CD4-positive, alpha-beta T cell (primary cell): ENCODE measurements at regions not wholly inside any gene's neighbourhood (a gene's known extent, or its start where the extent isn't known, plus 50 kb on each side); places are given as distances from the start of the nearest gene placed in this dataset.
"Not testable (repeated sequence)": the region's sequence is repeated elsewhere in the genome, so short reads cannot be mapped to it uniquely, and the experiment has no call there.

Experiments used
- ATAC-seq: fragments of 200-7000 bp; cut with Tn5 transposase; one replicate; pipeline ENCODE4 v1.10.0; 2022; ENCODE audit warnings: mild to moderate bottlenecking; ENCODE audit not compliant: poor library complexity
- CTCF ChIA-PET: fragments of 350-600 bp; sonication (Branson Sonifier 250); formaldehyde crosslinking; loops from one replicate; lab custom pipeline; 2021; ENCODE audit warnings: antibody characterized with exemption, inconsistent platforms; lab: Charles Lee
- POLR2A ChIA-PET: fragments of 350-600 bp; sonication (Branson Sonifier 250); formaldehyde crosslinking; loops from one replicate; lab custom pipeline; 2021; ENCODE audit warnings: antibody characterized with exemption, inconsistent platforms; lab: Charles Lee
- DNase-seq, 14 experiments: peaks; one replicate each; pipeline ENCODE4 v3.0.0-alpha.2; 2013 to 2020; ENCODE audit warnings: mixed read lengths in 2 of 14
- H3K27ac ChIP-seq, 2 donors: one replicate each; pipeline versions ENCODE4 v1.5.1 to v1.7.0; 2013; ENCODE audit warnings: low read length in 2 of 2, low read depth in 1 of 2, mild to moderate bottlenecking in 1 of 2
- H3K27me3 ChIP-seq, 2 experiments: 1 replicate in 1 of 2; 2 replicates in 1 of 2; pipeline versions ENCODE4 v1.6.1 to v1.7.0; 2013; ENCODE audit warnings: low read length in 2 of 2, control low read depth in 1 of 2, mild to moderate bottlenecking in 1 of 2, moderate library complexity in 1 of 2; ENCODE audit not compliant: insufficient read depth in 2 of 2, control insufficient read depth in 1 of 2
- H3K36me3 ChIP-seq: one replicate; pipeline ENCODE4 v1.6.1; 2013; ENCODE audit warnings: low read length, control low read depth; ENCODE audit not compliant: insufficient read depth
- H3K4me1 ChIP-seq: one replicate; pipeline ENCODE4 v1.6.1; 2013; ENCODE audit warnings: low read length, control low read depth; ENCODE audit not compliant: insufficient read depth
- H3K4me3 ChIP-seq: one replicate; pipeline ENCODE4 v1.5.1; 2013; ENCODE audit warnings: mild to moderate bottlenecking, low read length, moderate library complexity
- H3K9me3 ChIP-seq, 2 experiments: 1 replicate in 1 of 2; 2 replicates in 1 of 2; pipeline versions ENCODE4 v1.6.1 to v1.7.0; 2013; ENCODE audit warnings: low read length in 2 of 2, mild to moderate bottlenecking in 2 of 2, control low read depth in 1 of 2, moderate library complexity in 1 of 2; ENCODE audit not compliant: control insufficient read depth in 1 of 2, insufficient read depth in 1 of 2
- H3K27ac Mint-ChIP-seq: one replicate; pipeline ENCODE4 v1.8.0; 2020; ENCODE audit warnings: mixed read lengths
- H3K27me3 Mint-ChIP-seq: one replicate; pipeline ENCODE4 v1.8.0; 2021; ENCODE audit warnings: mixed read lengths
- H3K36me3 Mint-ChIP-seq: one replicate; pipeline ENCODE4 v1.8.0; 2021; ENCODE audit warnings: low read depth, mixed read lengths
- H3K4me1 Mint-ChIP-seq: one replicate; pipeline ENCODE4 v1.8.0; 2021; ENCODE audit warnings: low read depth, mixed read lengths
- H3K4me3 Mint-ChIP-seq: one replicate; pipeline ENCODE4 v1.8.0; 2020; ENCODE audit warnings: mild to moderate bottlenecking, mixed read lengths
- H3K9me3 Mint-ChIP-seq: one replicate; pipeline ENCODE4 v1.8.0; 2020; ENCODE audit warnings: mixed read lengths
- intact Hi-C, 2 experiments: fragments of 100-400 bp; cut with DNase I in 1 of 2; cut with micrococcal nuclease in 1 of 2; formaldehyde crosslinking; loops; one replicate each; pipeline versions ENCODE4 v1.15.1 to v1.9.0; 2023 to 2025; cut with DNase I, micrococcal nuclease

DNA sequence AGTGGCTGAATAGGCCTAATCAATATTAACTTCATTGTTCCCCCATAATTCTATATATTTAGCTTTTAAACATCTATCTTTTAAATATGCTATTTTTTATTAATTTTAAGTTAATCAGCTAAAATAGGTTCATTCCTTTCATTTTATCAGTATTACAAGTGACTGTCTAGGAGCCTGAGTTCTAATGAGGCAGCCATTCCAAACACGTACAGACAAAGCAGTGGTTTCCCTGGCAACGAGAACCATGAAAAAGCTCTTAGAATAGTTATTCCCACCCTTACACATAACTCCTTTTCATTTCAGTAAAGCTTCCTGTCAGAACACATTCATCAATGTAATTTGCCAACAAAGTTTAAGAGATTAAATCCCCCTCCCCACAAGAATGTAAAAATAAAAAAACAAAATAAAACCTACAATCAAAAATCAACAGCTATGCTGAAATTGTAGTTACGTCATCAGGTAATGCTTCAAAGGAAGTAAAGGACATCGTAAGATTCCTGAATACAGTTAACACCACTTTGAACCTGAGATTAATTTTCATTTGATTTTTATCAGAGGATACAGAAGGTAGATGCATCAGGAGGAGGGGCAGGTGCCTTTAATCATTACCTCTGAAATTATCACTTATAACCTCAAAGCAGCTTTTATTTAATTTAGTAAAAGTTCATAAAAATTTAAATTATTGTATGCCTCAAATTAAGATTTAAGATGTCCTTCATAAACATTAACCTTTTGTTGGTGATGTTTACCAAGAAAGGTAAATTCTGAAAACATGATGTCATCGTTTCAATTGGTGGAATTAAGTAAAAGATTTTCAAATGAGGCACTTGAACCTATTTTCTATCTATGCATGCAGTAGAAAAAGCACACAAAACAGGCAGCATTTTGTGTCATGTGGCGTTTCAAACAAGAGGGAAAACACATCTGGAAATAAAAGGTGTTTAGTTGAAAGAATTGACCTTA lies 967.2 kb upstream of the FOXG1 start:
- H3K4me3 Mint-ChIP-seq, H3K27me3 Mint-ChIP-seq, DNase-seq, H3K4me1 ChIP-seq, H3K4me3 ChIP-seq, H3K27me3 ChIP-seq, H3K27ac Mint-ChIP-seq, H3K36me3 Mint-ChIP-seq, H3K4me1 Mint-ChIP-seq, POLR2A ChIA-PET, H3K27ac ChIP-seq, CTCF ChIA-PET, intact Hi-C loops, ATAC-seq, H3K36me3 ChIP-seq: not testable (repeated sequence)
- peaks cover 11% of the 10 kb centered on the region for H3K9me3 Mint-ChIP-seq
- H3K9me3 ChIP-seq = peaks cover 0 to 11% of the 10 kb centered on the region in 2 experiments

DNA sequence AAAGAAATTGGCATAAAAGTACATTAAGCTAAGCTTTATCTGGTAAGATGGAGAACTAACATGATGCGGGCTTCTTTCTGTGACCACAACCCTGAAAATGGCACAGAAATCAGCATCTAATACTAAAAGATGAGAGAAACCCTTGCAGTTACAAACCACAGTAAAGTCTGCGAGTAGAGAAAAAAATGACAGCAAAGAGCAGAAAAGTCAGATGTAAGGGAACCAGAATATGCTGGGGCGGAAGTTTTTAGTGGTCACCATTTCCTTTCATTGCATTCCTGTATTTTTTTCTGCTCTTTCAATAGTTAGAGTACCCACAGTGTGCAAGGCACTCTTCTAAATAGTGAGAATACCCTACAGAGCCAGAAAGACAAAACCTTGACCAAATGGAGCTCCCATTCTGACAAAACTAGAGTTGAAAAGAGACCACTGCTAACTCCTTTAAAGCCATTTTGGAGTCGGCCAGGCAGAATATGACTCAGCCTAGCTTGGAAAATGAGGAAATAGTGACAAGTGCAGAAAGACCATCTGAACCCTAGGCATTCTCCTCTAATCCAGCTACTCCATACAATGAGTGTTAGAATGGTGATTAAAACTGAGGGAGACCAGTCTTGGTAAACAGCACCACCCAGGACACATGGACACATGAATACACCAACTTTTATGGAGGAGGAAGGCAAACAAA lies 948.7 kb upstream of the FOXG1 start:
- H3K36me3 Mint-ChIP-seq, intact Hi-C loops, H3K9me3 Mint-ChIP-seq, H3K27ac ChIP-seq, H3K4me3 Mint-ChIP-seq, H3K27me3 ChIP-seq, POLR2A ChIA-PET, ATAC-seq, H3K9me3 ChIP-seq, H3K36me3 ChIP-seq, CTCF ChIA-PET, H3K27me3 Mint-ChIP-seq, H3K4me1 Mint-ChIP-seq, H3K4me3 ChIP-seq, H3K4me1 ChIP-seq, DNase-seq, H3K27ac Mint-ChIP-seq: not testable (repeated sequence)

DNA sequence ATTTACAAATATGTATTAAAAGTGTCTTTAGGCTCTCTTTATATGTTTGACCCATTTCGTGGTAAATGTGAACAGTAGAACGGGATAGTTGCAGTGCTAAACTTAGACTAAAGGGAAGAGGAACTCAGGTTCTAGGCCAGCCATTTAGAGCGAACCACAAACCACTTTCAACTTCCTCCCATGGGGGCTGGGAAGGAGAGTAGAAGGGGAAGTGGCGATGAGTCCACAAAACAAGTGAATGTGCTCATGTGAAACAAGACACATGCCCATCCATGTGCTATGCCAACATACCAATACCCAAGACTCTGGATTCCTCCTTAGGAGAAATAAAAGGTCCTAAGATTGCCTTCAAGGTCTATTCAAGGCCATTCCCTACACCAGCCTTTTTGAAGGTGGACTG lies 940.4 kb upstream of the FOXG1 start:
- ATAC-seq, H3K27me3 ChIP-seq, H3K27ac ChIP-seq, H3K27ac Mint-ChIP-seq, intact Hi-C loops, H3K36me3 Mint-ChIP-seq, H3K4me1 ChIP-seq, POLR2A ChIA-PET, H3K36me3 ChIP-seq, H3K4me3 ChIP-seq, H3K4me1 Mint-ChIP-seq, H3K27me3 Mint-ChIP-seq, H3K9me3 ChIP-seq, H3K4me3 Mint-ChIP-seq, CTCF ChIA-PET: not testable (repeated sequence)
- peak in 3 of 14 experiments; percentile 5 to 17 (median 10) for DNase-seq
- H3K9me3 Mint-ChIP-seq = peaks cover 11% of the 10 kb centered on the region

DNA sequence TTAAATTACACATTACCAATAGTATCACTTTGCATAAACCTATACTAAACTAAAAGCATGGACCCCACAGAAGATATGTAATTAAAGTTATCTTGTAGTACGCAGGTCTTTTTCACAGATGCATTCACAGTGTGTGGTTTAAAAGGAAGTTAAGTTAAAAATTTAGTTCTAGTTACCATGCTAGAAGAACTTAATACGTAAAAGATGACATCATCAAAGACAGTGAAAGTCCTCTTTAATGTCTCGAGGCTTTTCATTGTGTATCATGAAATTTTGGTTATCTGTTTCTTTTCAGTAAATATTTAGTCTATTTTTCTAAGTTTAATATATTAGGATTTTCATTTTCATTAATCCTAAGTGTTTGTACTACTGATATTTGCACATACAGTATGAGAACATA lies 934.6 kb upstream of the FOXG1 start:
- H3K36me3 Mint-ChIP-seq, H3K9me3 ChIP-seq, H3K4me3 Mint-ChIP-seq, H3K27me3 Mint-ChIP-seq, H3K4me1 ChIP-seq, ATAC-seq, CTCF ChIA-PET, intact Hi-C loops, H3K36me3 ChIP-seq, H3K27ac Mint-ChIP-seq, POLR2A ChIA-PET, H3K4me3 ChIP-seq, H3K27me3 ChIP-seq, DNase-seq, H3K4me1 Mint-ChIP-seq, H3K27ac ChIP-seq: not testable (repeated sequence)
- H3K9me3 Mint-ChIP-seq = peaks cover 14% of the 10 kb centered on the region

- H3K4me1 Mint-ChIP-seq, H3K9me3 ChIP-seq, H3K27ac Mint-ChIP-seq, H3K4me3 ChIP-seq, H3K36me3 ChIP-seq, H3K27me3 ChIP-seq, intact Hi-C loops, H3K27ac ChIP-seq, H3K4me1 ChIP-seq, POLR2A ChIA-PET, H3K4me3 Mint-ChIP-seq, H3K36me3 Mint-ChIP-seq, CTCF ChIA-PET, DNase-seq, ATAC-seq, H3K27me3 Mint-ChIP-seq: not testable (repeated sequence)
- peaks cover 12% of the 10 kb centered on the region for H3K9me3 Mint-ChIP-seq
Measured at GRCh38 chr14:27833001-27833400, 933.6 kb upstream of the FOXG1 start.
